ENCODE measurements at regions not wholly inside any gene's neighbourhood (a gene's known extent, or its start where the extent isn't known, plus 50 kb on each side); places are given as distances from the start of the nearest gene placed in this dataset.

- no peaks in the 10 kb centered on the region for H3K4me1 ChIP-seq (ENCODE audit: insufficient read depth)
- H3K9me3 ChIP-seq (ENCODE audit: low read depth): no peaks in the 10 kb centered on the region
- H3K9me2 ChIP-seq (replicated peaks; ENCODE audit: insufficient read depth): no peaks in the 10 kb centered on the region
- DNase-seq (ENCODE audit: low spot score): no peak
- no peaks in the 10 kb centered on the region for H3K36me3 ChIP-seq (replicated peaks; ENCODE audit: insufficient read depth, low read depth)
- no peak overlapping the region for H3K4me3 ChIP-seq
- H3K79me2 ChIP-seq: no peaks in the 10 kb centered on the region
- H4K20me1 ChIP-seq (ENCODE audit: insufficient read depth, poor library complexity, severe bottlenecking): no peaks in the 10 kb centered on the region
- H3K27me3 ChIP-seq: no peaks in the 10 kb centered on the region
- TF ChIP-seq CTCF (IDR thresholded peaks at IDR 0.05; ENCODE audit: poor library complexity) (no peak), EZH2 (IDR thresholded peaks at IDR 0.05; ENCODE audit: borderline replicate concordance) (no peak), EZH2phosphoT487 (IDR thresholded peaks at IDR 0.05; ENCODE audit: low read depth, severe bottlenecking, unreplicated experiment) (no peak)
- H3K4me2 ChIP-seq: no peak overlapping the region
- no peak overlapping the region for H2AFZ ChIP-seq
- WGBS (ENCODE audit: low lambda C conversion rate, missing lambda C conversion rate): 62% methylated on average over 2 of the region's 2 CpGs
- no peak overlapping the region for H3K27ac ChIP-seq
Measured at GRCh38 chr20:56060486-56060885, 55.2 kb upstream of the CBLN4 start.

DNA sequence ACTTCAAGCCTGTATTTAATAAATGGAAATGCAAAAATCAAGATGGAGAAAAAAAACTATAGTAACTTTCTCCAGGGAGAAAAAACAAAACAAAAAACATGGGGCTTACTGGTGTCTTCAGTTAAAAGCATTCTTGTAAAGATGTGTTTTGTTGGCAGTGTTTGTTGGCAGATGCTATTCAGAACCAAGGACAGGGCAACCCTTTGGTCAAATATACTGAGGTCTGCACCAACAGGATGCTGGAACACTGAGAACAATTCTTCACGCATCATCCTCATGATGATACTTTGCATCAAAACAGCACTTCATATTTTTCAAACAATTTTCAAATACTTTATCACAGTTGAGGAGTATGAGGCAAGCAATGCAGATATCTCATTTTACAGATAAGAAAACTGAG, 63.7 kb upstream of the CBLN4 start:
- DNase-seq (ENCODE audit: low spot score): no peak
- no peaks in the 10 kb centered on the region for H3K4me1 ChIP-seq (ENCODE audit: insufficient read depth)
- no peak overlapping the region for H3K4me2 ChIP-seq
- no peaks in the 10 kb centered on the region for H3K79me2 ChIP-seq
- no peaks in the 10 kb centered on the region for H4K20me1 ChIP-seq (ENCODE audit: insufficient read depth, poor library complexity, severe bottlenecking)
- H3K4me3 ChIP-seq: no peak overlapping the region
- TF ChIP-seq EZH2phosphoT487 (IDR thresholded peaks at IDR 0.05; ENCODE audit: low read depth, severe bottlenecking, unreplicated experiment) (no peak), EZH2 (IDR thresholded peaks at IDR 0.05; ENCODE audit: borderline replicate concordance) (no peak), CTCF (IDR thresholded peaks at IDR 0.05; ENCODE audit: poor library complexity) (no peak)
- no peak overlapping the region for H3K27ac ChIP-seq
- H3K9me2 ChIP-seq (replicated peaks; ENCODE audit: insufficient read depth): no peaks in the 10 kb centered on the region
- WGBS (ENCODE audit: low lambda C conversion rate, missing lambda C conversion rate): 89% methylated on average over 1 of the region's 1 CpG
- H3K27me3 ChIP-seq: no peaks in the 10 kb centered on the region
- no peaks in the 10 kb centered on the region for H3K9me3 ChIP-seq (ENCODE audit: low read depth)
- H2AFZ ChIP-seq: no peak overlapping the region
- H3K36me3 ChIP-seq (replicated peaks; ENCODE audit: insufficient read depth, low read depth): no peaks in the 10 kb centered on the region

DNA sequence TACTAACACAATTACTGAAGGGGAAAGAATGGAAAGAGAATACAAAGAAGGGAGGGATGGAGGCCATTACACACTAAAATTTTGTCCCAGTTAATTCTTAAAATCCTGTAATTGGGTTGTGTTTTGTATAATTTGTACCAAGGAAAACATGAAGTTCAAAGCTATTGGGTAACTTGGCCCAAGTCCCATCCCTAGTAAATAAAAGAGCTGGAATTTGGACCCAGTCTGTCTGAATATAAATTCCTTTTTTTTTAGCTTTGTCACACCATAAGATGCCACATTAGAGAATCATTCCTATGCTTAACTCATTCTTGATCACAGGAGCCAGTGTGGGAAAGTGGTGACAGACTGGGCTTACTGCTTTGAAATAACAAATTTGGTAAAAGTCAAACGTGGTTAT, 66.8 kb upstream of the CBLN4 start:
- no peak overlapping the region for H2AFZ ChIP-seq
- no peaks in the 10 kb centered on the region for H3K9me2 ChIP-seq (replicated peaks; ENCODE audit: insufficient read depth)
- 63% methylated on average over 1 of the region's 1 CpG for WGBS (ENCODE audit: low lambda C conversion rate, missing lambda C conversion rate)
- no peaks in the 10 kb centered on the region for H3K36me3 ChIP-seq (replicated peaks; ENCODE audit: insufficient read depth, low read depth)
- H3K4me3 ChIP-seq: no peak overlapping the region
- no peaks in the 10 kb centered on the region for H3K4me1 ChIP-seq (ENCODE audit: insufficient read depth)
- no peaks in the 10 kb centered on the region for H3K9me3 ChIP-seq (ENCODE audit: low read depth)
- no peak overlapping the region for H3K27ac ChIP-seq
- H3K4me2 ChIP-seq: no peak overlapping the region
- H3K79me2 ChIP-seq: no peaks in the 10 kb centered on the region
- no peak for DNase-seq (ENCODE audit: low spot score)
- H3K27me3 ChIP-seq: no peaks in the 10 kb centered on the region
- TF ChIP-seq EZH2 (IDR thresholded peaks at IDR 0.05; ENCODE audit: borderline replicate concordance) (no peak), EZH2phosphoT487 (IDR thresholded peaks at IDR 0.05; ENCODE audit: low read depth, severe bottlenecking, unreplicated experiment) (no peak), CTCF (IDR thresholded peaks at IDR 0.05; ENCODE audit: poor library complexity) (no peak)
- H4K20me1 ChIP-seq (ENCODE audit: insufficient read depth, poor library complexity, severe bottlenecking): no peaks in the 10 kb centered on the region

DNA sequence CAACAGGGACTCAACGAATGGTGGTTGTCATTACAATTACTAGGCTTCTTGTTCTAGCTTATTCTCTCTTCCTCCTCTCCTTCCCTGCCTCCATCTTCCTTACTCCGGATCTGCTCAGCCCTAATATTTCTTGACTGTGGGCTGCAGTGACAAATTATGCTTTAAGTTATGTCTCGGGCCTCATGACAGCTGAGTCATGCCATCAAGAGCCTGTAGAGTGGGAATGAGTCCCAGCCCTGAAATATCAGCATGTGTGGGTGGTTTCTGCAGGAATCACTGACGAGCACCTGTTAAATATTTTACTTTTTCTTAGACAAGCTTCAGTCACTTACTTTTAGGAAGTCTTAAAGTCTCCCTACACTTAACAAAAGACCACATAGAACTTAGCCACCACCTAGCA, 83.1 kb upstream of the CBLN4 start:
- no peaks in the 10 kb centered on the region for H3K4me1 ChIP-seq (ENCODE audit: insufficient read depth)
- no peak for TF ChIP-seq EZH2phosphoT487 (IDR thresholded peaks at IDR 0.05; ENCODE audit: low read depth, severe bottlenecking, unreplicated experiment)
- TF ChIP-seq EZH2 (IDR thresholded peaks at IDR 0.05; ENCODE audit: borderline replicate concordance): no peak
- TF ChIP-seq CTCF (IDR thresholded peaks at IDR 0.05; ENCODE audit: poor library complexity): no peak
- H3K4me2 ChIP-seq: no peak overlapping the region
- no peaks in the 10 kb centered on the region for H3K79me2 ChIP-seq
- no peaks in the 10 kb centered on the region for H4K20me1 ChIP-seq (ENCODE audit: insufficient read depth, poor library complexity, severe bottlenecking)
- H3K4me3 ChIP-seq: no peak overlapping the region
- 43% methylated on average over 4 of the region's 4 CpGs for WGBS (ENCODE audit: low lambda C conversion rate, missing lambda C conversion rate)
- H3K9me2 ChIP-seq (replicated peaks; ENCODE audit: insufficient read depth): no peaks in the 10 kb centered on the region
- no peak overlapping the region for H2AFZ ChIP-seq
- H3K27me3 ChIP-seq: no peaks in the 10 kb centered on the region
- no peaks in the 10 kb centered on the region for H3K36me3 ChIP-seq (replicated peaks; ENCODE audit: insufficient read depth, low read depth)
- no peak overlapping the region for H3K27ac ChIP-seq
- no peak for DNase-seq (ENCODE audit: low spot score)
- H3K9me3 ChIP-seq (ENCODE audit: low read depth): no peaks in the 10 kb centered on the region

All from hepatocyte (in vitro differentiated cells).